WTC11 (cell line): ENCODE measurements at regions not wholly inside any gene's neighbourhood (a gene's known extent, or its start where the extent isn't known, plus 50 kb on each side); places are given as distances from the start of the nearest gene placed in this dataset.

Experiments used
- ATAC-seq: fragments of 200-7000 bp; cut with Tn5 transposase; 2 replicates; pipeline ENCODE4 v1.10.0; 2021; ENCODE audit warnings: mild to moderate bottlenecking, moderate library complexity
- CTCF ChIA-PET: fragments of 300-600 bp; sonication (Branson Sonifier 250); formaldehyde crosslinking; loops from one replicate; lab custom pipeline; 2021; ENCODE audit warnings: antibody characterized with exemption; lab: Charles Lee
- POLR2A ChIA-PET: fragments of 350-600 bp; sonication (Branson Sonifier 250); formaldehyde crosslinking; loops from one replicate; lab custom pipeline; 2021; ENCODE audit warnings: antibody characterized with exemption; lab: Charles Lee
- DNase-seq: peaks from one replicate; pipeline ENCODE4 v3.0.0; 2021; ENCODE audit warnings: low spot score
- H3K27ac Mint-ChIP-seq: 2 replicates; pipeline ENCODE4 v1.8.0; 2021; ENCODE audit warnings: mixed read lengths
- H3K27me3 Mint-ChIP-seq: 2 replicates; pipeline ENCODE4 v1.8.0; 2021; ENCODE audit warnings: low read depth, mild to moderate bottlenecking, moderate library complexity, mixed read lengths
- H3K36me3 Mint-ChIP-seq: 2 replicates; pipeline ENCODE4 v1.8.0; 2021; ENCODE audit warnings: mixed read lengths
- H3K4me1 Mint-ChIP-seq: 2 replicates; pipeline ENCODE4 v1.8.0; 2022; ENCODE audit warnings: mixed read lengths
- H3K4me3 Mint-ChIP-seq: 2 replicates; pipeline ENCODE4 v1.8.0; 2021; ENCODE audit warnings: mild to moderate bottlenecking, moderate library complexity, mixed read lengths
- H3K9me3 Mint-ChIP-seq: 2 replicates; pipeline ENCODE4 v1.8.0; 2021; ENCODE audit warnings: mixed read lengths
- AFF4 ChIP-seq: sonication (generic); formaldehyde crosslinking; IDR thresholded peaks from 2 replicates; pipeline ENCODE4 v1.8.1; 2023; ENCODE audit warnings: mild to moderate bottlenecking, missing genetic modification reagents, borderline replicate concordance
- ARID4B ChIP-seq: sonication (generic); formaldehyde crosslinking; IDR thresholded peaks from 2 replicates; pipeline ENCODE4 v1.8.0; 2023; ENCODE audit warnings: missing genetic modification reagents, mild to moderate bottlenecking, borderline replicate concordance
- CBFB ChIP-seq: sonication (generic); formaldehyde crosslinking; IDR thresholded peaks from 2 replicates; pipeline ENCODE4 v1.8.1; 2022; ENCODE audit warnings: mild to moderate bottlenecking, low read depth, missing genetic modification reagents
- ELF4 ChIP-seq: sonication (generic); formaldehyde crosslinking; IDR thresholded peaks from 2 replicates; pipeline ENCODE4 v1.8.1; 2022; ENCODE audit warnings: low read depth, mild to moderate bottlenecking, moderate library complexity, missing genetic modification reagents
- ESRRA ChIP-seq: sonication (generic); formaldehyde crosslinking; IDR thresholded peaks from 2 replicates; pipeline ENCODE4 v1.8.1; 2022; ENCODE audit warnings: mild to moderate bottlenecking, missing genetic modification reagents, borderline replicate concordance
- GABPB1 ChIP-seq: sonication (generic); formaldehyde crosslinking; IDR thresholded peaks from 2 replicates; pipeline ENCODE4 v1.8.1; 2023; ENCODE audit warnings: mild to moderate bottlenecking, missing genetic modification reagents
- GTF2I ChIP-seq: fragments of 250-450 bp; sonication (Bioruptor Pico); conservative IDR thresholded peaks from 2 replicates; pipeline ENCODE4 v1.4.0; 2021; ENCODE audit warnings: mild to moderate bottlenecking
- KAT7 ChIP-seq: sonication (generic); formaldehyde crosslinking; IDR thresholded peaks from 2 replicates; pipeline ENCODE4 v1.8.1; 2023; ENCODE audit warnings: missing genetic modification reagents, mild to moderate bottlenecking, borderline replicate concordance
- OVOL2 ChIP-seq: fragments of 250-450 bp; sonication (Bioruptor Pico); IDR thresholded peaks from 2 replicates; pipeline ENCODE4 v1.9.0; 2021; ENCODE audit warnings: mild to moderate bottlenecking, borderline replicate concordance
- RORB ChIP-seq: fragments of 250-450 bp; sonication (Bioruptor Pico); IDR thresholded peaks from 2 replicates; pipeline ENCODE4 v1.9.0; 2021; ENCODE audit warnings: mild to moderate bottlenecking
- SMAD3 ChIP-seq: sonication (generic); formaldehyde crosslinking; IDR thresholded peaks from 2 replicates; pipeline ENCODE4 v1.8.0; 2022; ENCODE audit warnings: missing genetic modification reagents, mild to moderate bottlenecking, borderline replicate concordance
- TP53 ChIP-seq: sonication (generic); formaldehyde crosslinking; IDR thresholded peaks from 2 replicates; pipeline ENCODE4 v1.8.1; 2023; ENCODE audit warnings: mild to moderate bottlenecking, missing genetic modification reagents
- USF2 ChIP-seq: sonication (generic); formaldehyde crosslinking; IDR thresholded peaks from 2 replicates; pipeline ENCODE4 v1.8.1; 2023; ENCODE audit warnings: mild to moderate bottlenecking, missing genetic modification reagents, moderate library complexity
- ZBTB21 ChIP-seq: sonication (generic); formaldehyde crosslinking; IDR thresholded peaks from 2 replicates; pipeline ENCODE4 v1.8.1; 2023; ENCODE audit warnings: mild to moderate bottlenecking, missing genetic modification reagents, borderline replicate concordance
- ZNF416 ChIP-seq: fragments of 250-450 bp; sonication (Bioruptor Pico); IDR thresholded peaks from 2 replicates; pipeline ENCODE4 v1.9.0; 2021; ENCODE audit warnings: mild to moderate bottlenecking, inconsistent platforms
- ZSCAN18 ChIP-seq: fragments of 250-450 bp; sonication (Bioruptor Pico); IDR thresholded peaks from 2 replicates; pipeline ENCODE4 v2.1.2; 2022; ENCODE audit warnings: mild to moderate bottlenecking, moderate library complexity
- TF ChIP-seq, protein P1 (sequence below): sonication (generic); formaldehyde crosslinking; IDR thresholded peaks from 2 replicates; pipeline ENCODE4 v1.8.0; 2022; ENCODE audit warnings: mild to moderate bottlenecking, missing genetic modification reagents
- TF ChIP-seq, protein P2 (sequence below): sonication (generic); formaldehyde crosslinking; IDR thresholded peaks from 2 replicates; pipeline ENCODE4 v1.8.1; 2023; ENCODE audit warnings: mild to moderate bottlenecking, missing genetic modification reagents
- TF ChIP-seq, protein P3 (sequence below): sonication (generic); formaldehyde crosslinking; conservative IDR thresholded peaks from 2 replicates; pipeline ENCODE4 v1.8.1; 2022; ENCODE audit warnings: mild to moderate bottlenecking, missing genetic modification reagents
- TF ChIP-seq, protein P4 (sequence below): sonication (generic); formaldehyde crosslinking; IDR thresholded peaks from 2 replicates; pipeline ENCODE4 v1.8.1; 2023; ENCODE audit warnings: mild to moderate bottlenecking, missing genetic modification reagents, moderate library complexity
- TF ChIP-seq, protein P5 (sequence below): sonication (generic); formaldehyde crosslinking; IDR thresholded peaks from 2 replicates; pipeline ENCODE4 v1.8.0; 2023; ENCODE audit warnings: mild to moderate bottlenecking, missing genetic modification reagents

GRCh38 chr4:63784822-63785221 lies 624.4 kb downstream of the TECRL start (continued):
- TF ChIP-seq USF2 (CRISPR knock-in tag) (no peak), RORB (CRISPR knock-in tag) (no peak), OVOL2 (CRISPR knock-in tag) (no peak), ELF4 (no peak), KAT7 (CRISPR knock-in tag) (no peak), GTF2I (CRISPR knock-in tag) (no peak)
- TF ChIP-seq, all 79 proteins: peak for 0

GRCh38 chr4:63777601-63778000 lies 631.6 kb downstream of the TECRL start:
- no peaks in the 10 kb centered on the region for H3K4me1 Mint-ChIP-seq
- H3K4me3 Mint-ChIP-seq, result no peak overlapping the region
- no peaks in the 10 kb centered on the region for H3K36me3 Mint-ChIP-seq
- no peaks in the 10 kb centered on the region for H3K9me3 Mint-ChIP-seq
- CTCF ChIA-PET, result no interaction called here
- no peak for DNase-seq
- no peak for ATAC-seq
- H3K27ac Mint-ChIP-seq, result no peak overlapping the region
- H3K27me3 Mint-ChIP-seq, result no peaks in the 10 kb centered on the region
- POLR2A ChIA-PET, result no interaction called here
- TF ChIP-seq, protein P1, sequence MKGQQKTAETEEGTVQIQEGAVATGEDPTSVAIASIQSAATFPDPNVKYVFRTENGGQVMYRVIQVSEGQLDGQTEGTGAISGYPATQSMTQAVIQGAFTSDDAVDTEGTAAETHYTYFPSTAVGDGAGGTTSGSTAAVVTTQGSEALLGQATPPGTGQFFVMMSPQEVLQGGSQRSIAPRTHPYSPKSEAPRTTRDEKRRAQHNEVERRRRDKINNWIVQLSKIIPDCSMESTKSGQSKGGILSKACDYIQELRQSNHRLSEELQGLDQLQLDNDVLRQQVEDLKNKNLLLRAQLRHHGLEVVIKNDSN (CRISPR knock-in tag), result no peak
- TF ChIP-seq ZNF416 (CRISPR knock-in tag) (no peak), AFF4 (no peak), GABPB1 (CRISPR knock-in tag) (no peak), CBFB (CRISPR knock-in tag) (no peak), ESRRA (CRISPR knock-in tag) (no peak), ZSCAN18 (CRISPR knock-in tag) (no peak), ZBTB21 (no peak), ARID4B (CRISPR knock-in tag) (no peak), TP53 (CRISPR knock-in tag) (no peak), SMAD3 (no peak)
- TF ChIP-seq, protein P2, sequence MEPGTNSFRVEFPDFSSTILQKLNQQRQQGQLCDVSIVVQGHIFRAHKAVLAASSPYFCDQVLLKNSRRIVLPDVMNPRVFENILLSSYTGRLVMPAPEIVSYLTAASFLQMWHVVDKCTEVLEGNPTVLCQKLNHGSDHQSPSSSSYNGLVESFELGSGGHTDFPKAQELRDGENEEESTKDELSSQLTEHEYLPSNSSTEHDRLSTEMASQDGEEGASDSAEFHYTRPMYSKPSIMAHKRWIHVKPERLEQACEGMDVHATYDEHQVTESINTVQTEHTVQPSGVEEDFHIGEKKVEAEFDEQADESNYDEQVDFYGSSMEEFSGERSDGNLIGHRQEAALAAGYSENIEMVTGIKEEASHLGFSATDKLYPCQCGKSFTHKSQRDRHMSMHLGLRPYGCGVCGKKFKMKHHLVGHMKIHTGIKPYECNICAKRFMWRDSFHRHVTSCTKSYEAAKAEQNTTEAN, result no peak
- TF ChIP-seq, protein P3, sequence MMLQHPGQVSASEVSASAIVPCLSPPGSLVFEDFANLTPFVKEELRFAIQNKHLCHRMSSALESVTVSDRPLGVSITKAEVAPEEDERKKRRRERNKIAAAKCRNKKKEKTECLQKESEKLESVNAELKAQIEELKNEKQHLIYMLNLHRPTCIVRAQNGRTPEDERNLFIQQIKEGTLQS, result no peak
- TF ChIP-seq, protein P4, sequence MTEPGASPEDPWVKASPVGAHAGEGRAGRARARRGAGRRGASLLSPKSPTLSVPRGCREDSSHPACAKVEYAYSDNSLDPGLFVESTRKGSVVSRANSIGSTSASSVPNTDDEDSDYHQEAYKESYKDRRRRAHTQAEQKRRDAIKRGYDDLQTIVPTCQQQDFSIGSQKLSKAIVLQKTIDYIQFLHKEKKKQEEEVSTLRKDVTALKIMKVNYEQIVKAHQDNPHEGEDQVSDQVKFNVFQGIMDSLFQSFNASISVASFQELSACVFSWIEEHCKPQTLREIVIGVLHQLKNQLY (CRISPR knock-in tag), result no peak
- TF ChIP-seq, protein P5, sequence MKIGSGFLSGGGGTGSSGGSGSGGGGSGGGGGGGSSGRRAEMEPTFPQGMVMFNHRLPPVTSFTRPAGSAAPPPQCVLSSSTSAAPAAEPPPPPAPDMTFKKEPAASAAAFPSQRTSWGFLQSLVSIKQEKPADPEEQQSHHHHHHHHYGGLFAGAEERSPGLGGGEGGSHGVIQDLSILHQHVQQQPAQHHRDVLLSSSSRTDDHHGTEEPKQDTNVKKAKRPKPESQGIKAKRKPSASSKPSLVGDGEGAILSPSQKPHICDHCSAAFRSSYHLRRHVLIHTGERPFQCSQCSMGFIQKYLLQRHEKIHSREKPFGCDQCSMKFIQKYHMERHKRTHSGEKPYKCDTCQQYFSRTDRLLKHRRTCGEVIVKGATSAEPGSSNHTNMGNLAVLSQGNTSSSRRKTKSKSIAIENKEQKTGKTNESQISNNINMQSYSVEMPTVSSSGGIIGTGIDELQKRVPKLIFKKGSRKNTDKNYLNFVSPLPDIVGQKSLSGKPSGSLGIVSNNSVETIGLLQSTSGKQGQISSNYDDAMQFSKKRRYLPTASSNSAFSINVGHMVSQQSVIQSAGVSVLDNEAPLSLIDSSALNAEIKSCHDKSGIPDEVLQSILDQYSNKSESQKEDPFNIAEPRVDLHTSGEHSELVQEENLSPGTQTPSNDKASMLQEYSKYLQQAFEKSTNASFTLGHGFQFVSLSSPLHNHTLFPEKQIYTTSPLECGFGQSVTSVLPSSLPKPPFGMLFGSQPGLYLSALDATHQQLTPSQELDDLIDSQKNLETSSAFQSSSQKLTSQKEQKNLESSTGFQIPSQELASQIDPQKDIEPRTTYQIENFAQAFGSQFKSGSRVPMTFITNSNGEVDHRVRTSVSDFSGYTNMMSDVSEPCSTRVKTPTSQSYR (CRISPR knock-in tag), result no peak
